GM20431 (cell line): ENCODE measurements at regions not wholly inside any gene's neighbourhood (a gene's known extent, or its start where the extent isn't known, plus 50 kb on each side); places are given as distances from the start of the nearest gene placed in this dataset.

Experiments used
- in situ Hi-C: fragments of 300-500 bp; cut with MseI, MboI; formaldehyde crosslinking; loops from one replicate; pipeline ENCODE4 v1.15.0; 2020; ENCODE audit warnings: low sequenced_read_pairs; ENCODE audit not compliant: unreplicated experiment

GRCh38 chr12:30508205-30508967 is 187.3 kb downstream of the IPO8 start:
- in situ Hi-C loops = no loop called here

DNA sequence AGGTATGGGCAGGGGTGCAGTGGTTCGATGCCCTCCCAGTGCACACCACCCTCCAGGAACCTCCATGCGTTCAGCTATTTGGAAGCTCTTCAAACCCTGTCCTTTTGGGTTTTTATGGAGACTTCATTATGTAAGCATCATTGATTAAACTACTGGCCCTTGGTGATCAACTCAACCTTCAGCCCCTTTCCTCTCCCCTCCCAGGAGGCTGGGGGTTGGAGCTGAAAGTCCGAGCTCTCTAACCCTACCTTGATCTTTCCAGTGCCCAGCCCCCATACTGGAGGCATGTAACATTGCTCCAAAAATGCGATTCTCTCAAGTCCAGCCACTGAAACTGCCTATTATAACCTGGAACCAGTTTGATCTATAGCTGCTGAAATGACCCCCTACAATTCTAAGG is 188.1 kb downstream of the IPO8 start:
- in situ Hi-C loops = no loop called here

GRCh38 chr12:30506411-30506810 is 189.3 kb downstream of the IPO8 start:
- in situ Hi-C loops = no loop called here

GRCh38 chr12:30501718-30502117 is 194.0 kb downstream of the IPO8 start:
- in situ Hi-C loops = no loop called here

DNA sequence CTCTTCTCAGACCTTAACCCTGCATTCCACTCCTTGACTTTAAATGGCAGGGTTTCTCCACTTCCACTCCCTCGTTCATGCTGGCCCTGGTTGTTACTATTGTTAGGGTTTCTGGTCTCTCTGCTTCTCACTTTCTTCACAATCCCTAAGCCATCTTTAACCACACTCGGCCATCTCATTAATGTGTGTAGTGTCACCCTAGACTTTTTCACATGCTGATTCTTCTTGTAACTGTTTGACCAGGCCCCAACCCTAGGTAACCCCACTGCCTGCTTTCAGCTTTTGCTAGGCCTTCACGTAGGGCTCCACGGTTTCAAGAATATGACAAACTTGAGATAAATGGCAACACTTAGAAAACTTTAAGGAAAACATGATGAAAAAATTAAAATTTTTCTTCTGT is 195.1 kb downstream of the IPO8 start:
- in situ Hi-C loops = no loop called here

DNA sequence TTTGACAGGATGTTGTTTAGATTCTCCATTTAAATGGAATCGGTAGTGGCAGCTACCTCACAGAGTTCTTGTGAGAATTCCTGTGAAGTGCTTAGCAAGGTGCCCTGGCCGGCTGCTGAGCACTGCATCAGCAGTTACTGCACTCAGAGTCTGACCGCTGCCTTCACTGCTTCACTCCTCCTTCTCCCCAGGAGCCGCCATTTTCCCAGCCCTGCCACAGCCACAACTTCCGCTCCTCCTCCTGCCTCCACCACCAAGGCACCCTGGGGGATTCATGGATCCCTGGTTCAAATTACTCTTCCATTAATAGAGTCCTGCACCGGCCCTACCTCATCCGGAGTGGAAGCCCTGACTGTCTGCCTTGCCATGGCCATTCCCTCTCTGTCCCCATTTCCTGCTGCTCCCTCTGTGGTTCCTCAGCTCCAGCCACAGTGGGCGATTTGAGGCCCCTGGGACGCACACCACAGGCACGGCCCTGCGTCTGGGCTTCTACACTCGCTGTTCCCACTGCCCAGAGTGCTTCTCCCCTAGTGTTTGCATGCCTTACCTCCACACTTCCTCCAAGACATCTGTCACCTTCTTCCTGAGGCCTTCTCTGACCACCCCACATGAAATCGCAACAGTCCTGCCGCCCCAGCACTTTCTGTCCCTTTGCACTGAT is 210.3 kb downstream of the IPO8 start:
- in situ Hi-C loops = no loop called here

DNA sequence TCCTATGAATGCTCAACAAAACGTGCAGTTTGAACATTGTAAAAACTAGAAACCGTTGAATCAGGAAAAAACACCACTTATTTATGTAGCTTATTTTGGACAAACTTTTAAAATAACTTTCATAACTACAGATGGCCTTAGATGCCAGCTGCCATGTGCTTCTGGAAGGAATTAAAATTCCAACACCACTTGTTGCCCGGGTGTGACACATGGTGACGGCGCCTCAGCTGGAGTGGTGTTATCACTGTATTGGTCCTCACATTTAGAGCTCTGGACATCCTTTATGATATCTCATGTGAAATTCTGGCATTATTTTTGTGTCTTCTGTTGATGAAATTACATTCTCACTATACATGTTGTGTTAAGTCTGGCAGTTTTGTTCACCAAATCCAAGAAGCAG is 211.0 kb downstream of the IPO8 start:
- in situ Hi-C loops = no loop called here

GRCh38 chr12:30482650-30483049 is 213.0 kb downstream of the IPO8 start:
- in situ Hi-C loops = no loop called here

DNA sequence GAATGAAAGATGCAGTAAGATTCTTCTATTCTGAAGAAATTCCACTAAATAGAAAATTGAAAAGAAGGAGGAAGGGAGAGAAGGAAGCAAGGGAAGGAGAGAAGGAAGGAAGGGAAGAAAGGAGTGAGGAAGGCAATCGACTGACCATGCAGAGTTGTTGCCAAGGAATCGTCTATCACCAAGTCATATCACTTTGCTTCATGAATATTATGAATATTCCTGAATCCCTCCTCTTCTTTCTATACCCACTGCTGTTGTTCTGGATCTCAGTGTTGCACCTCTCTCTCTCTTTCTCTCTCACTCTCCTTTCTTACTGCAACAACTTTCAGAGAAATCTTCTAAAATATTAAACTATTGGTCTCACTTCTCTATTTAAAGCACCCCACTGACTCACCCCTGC is 222.4 kb downstream of the IPO8 start:
- in situ Hi-C loops = no loop called here

DNA sequence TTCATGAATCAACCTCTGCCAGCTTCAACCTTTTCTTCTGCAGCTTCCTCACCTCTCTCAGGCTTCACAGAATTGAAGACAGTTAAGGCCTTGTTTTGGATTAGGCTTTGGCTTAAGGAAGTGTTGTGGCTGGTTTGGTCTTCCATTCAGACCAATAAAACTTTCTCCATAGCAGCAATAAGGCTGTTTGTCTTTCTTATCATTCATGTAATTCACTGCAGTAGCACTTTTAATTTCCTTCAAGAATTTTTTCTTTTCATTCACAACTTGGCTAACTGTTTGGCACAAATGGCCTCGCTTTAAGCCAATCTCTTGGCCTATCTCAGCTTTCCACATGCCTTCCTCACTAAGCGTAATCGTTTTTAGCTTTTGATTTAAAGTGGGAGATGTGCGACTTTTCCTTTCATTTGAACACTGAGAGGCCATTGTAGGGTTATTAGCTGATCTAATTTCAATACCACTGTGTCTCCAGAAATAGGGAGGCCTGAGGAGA is 229.5 kb downstream of the IPO8 start:
- in situ Hi-C loops = no loop called here

GRCh38 chr12:30463636-30464035 is 232.0 kb downstream of the IPO8 start:
- in situ Hi-C loops = no loop called here

DNA sequence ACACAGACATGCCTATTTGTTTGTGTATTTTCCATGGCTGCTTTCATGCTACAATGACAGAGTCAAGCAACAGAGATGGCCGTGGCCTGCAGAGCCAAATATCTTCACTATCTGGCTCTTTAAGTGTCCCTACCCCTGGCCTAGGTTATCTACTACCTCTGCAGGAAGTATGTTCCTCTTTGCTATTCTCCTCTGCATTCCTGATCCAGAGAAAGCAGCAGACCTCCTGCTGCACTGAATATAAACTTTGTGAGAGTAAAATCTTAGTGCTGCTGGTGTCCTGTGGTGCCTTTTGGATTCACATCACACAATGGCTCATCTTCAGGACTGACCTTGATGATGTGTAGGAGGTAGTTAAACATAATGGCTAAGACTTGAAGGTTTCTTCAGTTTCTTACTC is 233.4 kb downstream of the IPO8 start:
- in situ Hi-C loops = no loop called here

- in situ Hi-C loops = no loop called here
These were observed 234.5 kb downstream of the IPO8 start for GRCh38 chr12:30461026-30461615.

- in situ Hi-C loops = no loop called here
These were observed 237.2 kb downstream of the IPO8 start for GRCh38 chr12:30458453-30458852.

DNA sequence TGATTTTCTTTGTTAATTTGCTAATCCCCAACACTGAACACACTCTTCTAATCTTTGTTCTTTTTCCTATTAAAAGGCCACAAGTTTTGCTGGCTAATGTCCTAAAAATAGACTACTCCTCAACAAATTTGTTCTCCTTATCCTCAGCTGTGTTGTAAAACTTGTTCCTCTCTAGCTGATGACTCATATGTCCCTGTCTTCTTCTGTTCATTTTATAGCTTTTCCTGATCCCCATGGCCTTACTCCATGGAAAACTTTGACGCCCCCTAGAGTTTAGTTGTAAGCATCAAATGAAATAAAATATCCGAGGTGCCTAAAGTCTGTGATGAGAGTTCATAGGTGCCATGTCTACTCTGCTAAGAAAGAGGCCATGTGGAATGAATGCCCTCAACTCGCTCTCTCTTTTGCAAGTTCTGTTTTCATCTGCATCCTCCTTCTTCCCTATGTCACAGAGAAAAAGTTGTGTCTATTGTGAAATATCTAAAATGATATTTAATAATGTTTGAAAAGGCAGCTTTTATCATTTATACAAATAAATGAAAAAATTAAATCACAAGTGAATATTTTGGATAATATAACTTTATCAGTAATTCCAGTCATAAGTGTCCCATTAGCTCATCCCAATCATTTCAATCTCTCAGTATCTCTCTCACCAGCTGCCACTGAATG is 237.9 kb downstream of the IPO8 start:
- in situ Hi-C loops = no loop called here

GRCh38 chr12:30450872-30451271 is 244.8 kb downstream of the IPO8 start:
- in situ Hi-C loops = no loop called here

DNA sequence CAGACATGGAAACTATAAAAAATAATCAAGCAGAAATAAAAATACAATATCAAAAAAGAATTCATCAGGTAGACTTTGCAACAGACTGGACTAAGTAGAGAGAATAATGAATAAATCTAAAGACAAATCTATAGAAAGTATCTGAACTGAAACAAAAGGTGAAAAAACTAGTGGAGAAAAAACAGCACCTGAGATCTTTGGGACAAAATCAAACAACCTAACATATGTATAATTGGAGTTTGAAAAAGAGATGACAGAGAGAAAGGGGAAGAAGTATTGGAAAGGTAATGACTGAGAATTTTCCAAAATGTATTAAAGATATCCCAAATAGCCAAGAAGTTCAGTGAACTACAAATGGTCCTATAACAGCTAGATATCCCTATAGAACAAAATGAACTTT is 245.4 kb downstream of the IPO8 start:
- in situ Hi-C loops = no loop called here

DNA sequence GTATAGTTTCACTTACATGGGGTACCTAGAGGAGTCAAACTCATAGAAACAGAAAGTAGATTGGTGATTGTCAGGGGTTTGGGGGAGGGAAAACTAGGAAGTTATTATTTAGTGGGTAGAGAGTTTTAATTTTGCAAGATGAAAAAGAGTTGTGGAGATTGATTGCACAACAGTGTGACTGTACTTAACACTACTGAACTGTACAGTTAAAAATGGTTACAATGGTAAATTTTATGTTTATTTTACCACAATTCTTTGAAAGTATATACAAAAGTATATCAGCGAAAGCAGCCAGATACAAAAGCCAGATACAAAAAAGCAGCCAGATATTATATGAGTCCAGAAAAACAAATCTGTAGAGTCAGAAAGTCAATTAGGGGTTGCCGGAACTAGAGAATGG is 247.6 kb downstream of the IPO8 start:
- in situ Hi-C loops = no loop called here

GRCh38 chr12:30447061-30447750 is 248.5 kb downstream of the IPO8 start:
- in situ Hi-C loops = no loop called here

DNA sequence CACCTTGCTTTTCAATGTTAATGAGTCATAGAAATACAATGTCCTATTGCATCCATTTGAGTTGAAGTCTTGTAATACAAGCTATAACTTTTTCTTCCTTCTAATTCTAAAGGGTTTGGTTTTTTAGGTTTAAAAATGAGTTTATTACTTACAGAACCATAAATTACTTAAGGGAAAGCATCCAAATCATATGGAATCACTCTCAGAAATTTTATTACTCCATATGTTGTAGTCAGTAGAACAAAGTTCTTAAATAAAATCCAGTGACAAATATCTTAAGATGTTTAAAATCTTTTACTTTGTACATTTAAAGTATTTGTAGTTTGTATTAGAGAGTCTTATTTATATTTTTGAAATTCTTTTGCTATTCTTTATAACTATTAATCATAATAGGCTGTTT is 253.2 kb downstream of the IPO8 start:
- in situ Hi-C loops = no loop called here
